Stimulated activated CD4-positive, alpha-beta T cell treated with anti-CD3 and anti-CD28 coated beads, Interleukin-4, amount 100 ng/mL, for 4 hours (primary cell): ENCODE measurements at regions not wholly inside any gene's neighbourhood (a gene's known extent, or its start where the extent isn't known, plus 50 kb on each side); places are given as distances from the start of the nearest gene placed in this dataset.
"Not testable (repeated sequence)": the region's sequence is repeated elsewhere in the genome, so short reads cannot be mapped to it uniquely, and the experiment has no call there.

Experiments used
- DNase-seq, 2 experiments: peaks; one replicate each; pipeline ENCODE4 v3.0.0-alpha.2; 2020

DNA sequence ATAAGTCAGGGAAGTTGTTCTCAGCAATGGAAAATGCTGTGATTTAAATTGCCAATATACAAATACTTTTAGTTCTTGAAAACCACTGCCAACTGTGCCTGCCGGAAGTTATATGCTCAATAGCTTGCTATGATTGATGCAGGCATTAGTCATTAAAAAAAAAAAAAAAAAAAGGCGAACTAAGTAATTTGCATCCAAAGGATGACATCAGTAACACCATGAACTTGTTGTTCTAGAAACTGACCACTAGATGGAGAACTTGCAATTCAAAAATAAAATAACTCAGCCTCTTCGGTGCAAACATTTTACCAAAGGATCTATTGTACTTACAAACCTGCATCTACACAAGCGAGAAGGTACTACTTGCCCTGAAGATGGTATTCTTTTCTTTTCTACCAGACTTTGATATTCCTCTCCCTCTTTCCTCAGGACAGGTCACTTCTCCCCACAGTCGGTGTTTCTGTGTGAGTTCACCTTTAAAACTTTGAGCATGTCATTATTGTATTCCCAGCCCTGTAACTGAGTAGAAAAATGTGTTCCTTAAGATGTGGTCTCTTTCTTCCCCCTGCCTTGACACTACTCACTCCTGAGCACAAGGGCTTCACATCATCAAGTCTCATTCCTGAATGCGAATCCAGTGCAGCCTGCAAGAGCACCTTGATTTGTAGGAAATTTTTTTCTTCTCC lies 115.0 kb upstream of the VEPH1 start:
- no peak for DNase-seq

DNA sequence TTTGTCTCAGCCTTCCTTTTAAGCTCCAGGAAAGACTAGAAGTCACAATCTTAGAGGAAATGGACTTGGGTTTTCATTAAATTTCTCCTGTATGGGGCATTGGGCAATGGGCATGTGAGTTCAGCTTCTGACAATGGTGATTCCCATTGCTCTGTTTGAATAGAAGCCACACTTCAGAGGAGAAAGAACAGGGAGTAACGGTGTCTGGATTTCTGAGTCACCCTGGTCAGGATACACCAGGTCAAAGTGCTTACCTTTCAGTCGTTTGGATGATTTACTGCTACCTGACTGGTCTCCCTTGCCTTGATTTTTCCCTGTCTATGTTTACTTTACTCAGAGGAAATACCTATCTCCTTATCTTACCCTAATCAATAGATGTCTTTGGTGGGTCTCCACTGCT lies 111.7 kb upstream of the VEPH1 start:
- no peak for DNase-seq

DNA sequence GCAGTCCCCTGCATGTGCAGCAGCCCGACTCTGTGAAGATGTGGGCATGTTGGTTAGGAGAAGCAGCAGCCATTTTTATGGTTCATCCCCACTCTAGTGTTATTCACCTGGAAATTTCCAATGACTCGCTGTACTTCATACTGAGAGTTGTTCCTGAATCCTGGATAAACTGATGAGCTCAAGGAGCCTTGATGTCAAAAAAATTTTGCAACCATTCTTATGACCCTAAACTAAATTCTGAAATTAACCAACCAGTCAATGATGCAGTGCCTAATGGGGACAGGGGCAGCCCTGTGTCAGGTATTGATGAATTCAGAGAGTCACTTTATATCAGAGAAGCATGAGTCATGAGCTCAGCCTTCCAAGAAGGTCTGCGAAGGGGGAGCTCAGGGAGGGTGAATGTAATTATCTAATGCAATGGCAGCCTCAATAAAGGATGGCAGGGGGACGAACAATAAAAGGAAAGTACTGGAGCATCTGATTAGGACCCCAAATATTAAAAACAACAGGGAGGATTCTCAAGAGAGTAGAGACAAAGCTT lies 108.4 kb upstream of the VEPH1 start:
- no peak for DNase-seq

DNA sequence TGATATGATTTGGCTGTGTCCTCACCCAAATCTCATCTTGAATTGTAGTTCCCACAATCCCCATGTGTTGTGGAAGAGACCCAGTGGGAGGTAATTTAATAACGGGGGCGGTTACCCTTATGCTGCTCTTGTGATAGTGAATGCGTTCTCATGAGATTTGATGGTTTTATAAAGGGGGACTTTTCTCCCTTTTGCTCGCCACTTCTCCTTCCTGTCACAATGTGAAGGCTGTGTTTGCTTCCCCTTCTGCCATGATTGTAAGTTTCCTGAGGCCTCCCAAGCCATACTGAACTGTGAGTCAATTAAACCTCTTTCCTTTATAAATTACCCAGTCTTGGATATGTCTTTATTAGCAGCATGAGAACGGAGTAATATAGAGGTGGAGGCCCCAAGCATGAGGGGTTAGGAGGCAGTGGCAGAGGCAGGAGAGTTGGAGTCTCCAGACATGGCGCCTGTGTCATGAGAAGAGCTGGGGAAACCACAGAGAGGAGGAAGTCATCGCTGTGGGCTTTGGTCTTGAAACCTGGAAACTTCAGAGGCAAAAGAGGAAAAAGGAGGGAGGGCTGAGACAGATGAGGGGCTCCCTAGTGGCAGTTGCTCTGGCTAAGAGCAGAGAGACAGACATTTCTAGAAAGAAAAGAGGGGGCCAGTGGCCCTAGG lies 107.8 kb upstream of the VEPH1 start:
- no peak for DNase-seq

DNA sequence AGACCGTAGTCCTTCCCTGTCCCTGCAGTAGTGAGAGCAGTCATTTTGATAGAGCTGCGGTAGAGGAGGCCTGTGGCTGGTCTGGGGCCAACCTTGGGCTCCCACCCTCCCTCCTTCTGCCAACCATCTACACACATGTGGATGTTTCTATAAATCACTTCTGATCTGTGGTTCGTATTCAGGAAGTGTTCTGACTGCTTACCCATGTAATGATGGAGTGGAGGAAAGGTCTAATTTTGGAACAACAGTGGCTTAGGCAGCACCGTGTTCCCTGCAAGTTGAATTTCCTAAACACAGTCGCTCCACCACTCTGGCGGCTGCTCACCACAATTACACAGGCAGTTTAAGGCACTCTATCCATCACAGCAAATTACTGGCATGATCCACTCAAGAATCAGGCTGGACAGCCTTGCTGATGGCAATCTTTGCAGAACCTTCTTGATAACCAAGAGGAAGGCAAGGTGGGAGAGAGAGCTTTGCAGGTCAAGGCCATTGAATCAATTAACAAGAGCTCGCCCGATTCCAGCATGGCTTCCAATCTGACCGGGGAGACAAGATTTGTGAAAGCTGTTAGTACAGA lies 104.7 kb upstream of the VEPH1 start:
- no peak for DNase-seq

DNA sequence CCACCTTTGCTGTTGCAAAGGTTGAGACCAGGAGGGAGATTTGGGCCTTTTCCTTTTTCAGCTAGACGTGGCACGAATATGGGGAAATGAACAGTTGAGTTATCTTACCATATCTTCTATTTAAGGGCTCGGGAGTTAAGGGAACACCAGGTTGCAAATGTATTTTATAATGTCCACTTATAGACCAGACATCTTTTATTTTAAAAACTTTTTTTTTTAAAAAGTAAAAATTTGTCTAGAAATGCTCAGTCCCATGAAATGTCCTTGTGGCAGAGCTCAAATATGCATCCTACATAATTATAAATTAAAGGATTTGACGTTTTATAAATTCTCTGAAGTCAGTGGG lies 103.6 kb upstream of the VEPH1 start:
- no peak for DNase-seq

DNA sequence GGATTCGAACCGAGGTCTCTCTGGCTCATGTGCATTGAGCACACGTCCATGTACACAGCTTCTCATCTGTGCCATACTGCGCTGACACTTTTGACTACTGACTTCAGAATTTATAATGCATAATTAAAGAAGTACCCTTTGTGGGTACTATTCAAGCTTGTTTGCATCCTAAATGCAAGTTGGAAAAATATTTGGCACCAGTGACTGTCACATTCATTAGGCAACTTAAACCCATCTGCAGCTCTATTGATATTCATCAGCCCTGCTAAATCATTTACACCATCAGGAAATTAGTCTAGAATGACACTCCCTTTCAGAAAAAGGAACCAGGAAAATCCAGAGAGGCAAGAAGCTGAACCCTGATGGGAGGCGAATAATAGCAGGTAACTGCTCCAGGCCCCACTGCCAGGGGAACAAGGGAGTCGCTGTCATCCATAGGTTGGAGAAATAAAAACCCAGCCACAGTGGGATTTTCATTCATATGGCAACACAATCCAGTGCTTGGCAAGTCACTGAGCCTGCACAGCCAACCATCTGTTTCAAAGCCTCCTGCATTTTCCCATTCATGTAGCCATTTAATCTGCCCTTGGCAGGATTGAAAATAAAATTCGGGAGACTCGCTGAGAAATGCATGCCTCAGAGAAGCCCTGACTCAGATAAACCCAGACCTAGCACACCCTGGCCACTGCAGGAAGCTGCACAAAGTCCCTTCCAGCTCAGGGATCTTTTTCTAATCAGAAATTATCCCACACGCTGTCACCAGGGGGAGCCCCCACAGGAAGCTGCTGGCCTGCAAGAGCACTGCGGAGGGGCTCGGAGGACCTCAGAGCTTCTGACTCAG lies 103.0 kb upstream of the VEPH1 start:
- peak; percentile 47 to 48 for DNase-seq

DNA sequence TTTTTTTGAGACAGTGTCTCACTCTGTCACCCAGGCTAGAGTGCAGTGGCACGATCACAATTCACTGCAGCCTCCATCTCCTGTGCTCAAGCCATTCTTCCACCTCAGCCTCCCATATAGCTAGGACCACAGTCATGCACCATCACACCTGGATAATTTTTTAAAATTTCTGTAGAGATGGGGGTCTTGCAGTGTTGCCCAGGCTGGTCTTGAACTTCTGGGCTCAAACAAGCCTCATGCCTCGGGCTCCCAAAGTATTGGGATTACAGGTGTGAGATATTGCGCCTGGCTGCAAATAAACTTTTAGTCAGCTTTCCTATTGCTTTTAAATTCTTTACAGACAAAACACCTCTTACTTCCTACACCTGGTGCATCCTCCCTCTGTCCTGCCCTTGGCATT lies 102.1 kb upstream of the VEPH1 start:
- no peak for DNase-seq

DNA sequence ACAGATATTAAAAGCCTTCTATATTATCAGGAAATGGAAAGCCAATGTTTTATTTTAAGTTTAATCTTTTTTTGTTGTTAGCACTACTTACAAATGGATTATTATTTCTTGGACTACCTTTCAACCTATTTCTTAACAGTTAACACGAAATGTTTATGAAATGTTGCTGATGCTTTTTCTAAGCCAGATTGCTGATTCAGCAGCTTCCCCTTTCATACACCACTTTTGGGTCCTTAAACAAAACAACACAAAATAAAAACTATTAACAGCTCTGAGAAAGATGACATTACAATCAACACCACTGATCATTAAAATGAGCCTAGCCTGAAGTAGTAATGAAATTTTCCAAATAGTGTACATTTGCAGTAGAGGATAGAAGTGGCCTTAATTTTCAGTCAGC lies 99.2 kb upstream of the VEPH1 start:
- DNase-seq = no peak

DNA sequence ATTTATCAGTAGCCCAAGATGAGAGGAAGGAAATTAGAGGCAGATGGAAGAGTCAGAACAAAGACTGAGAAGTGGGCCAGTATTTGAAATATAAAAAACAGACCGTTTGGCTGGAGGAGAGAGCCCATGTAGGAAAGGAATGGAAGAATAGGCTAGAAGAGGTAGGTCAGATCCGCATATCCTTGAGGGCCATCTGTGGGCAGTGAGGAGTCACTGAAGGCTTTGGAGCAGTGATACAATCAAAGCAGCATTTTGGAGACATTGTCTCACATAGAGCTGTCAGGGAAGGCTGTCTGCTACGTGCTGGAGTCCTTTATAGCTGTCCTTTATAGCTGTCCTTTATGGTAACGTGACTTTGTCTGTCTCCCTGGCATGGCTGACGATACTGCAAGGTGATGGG lies 92.0 kb upstream of the VEPH1 start:
- no peak for DNase-seq

DNA sequence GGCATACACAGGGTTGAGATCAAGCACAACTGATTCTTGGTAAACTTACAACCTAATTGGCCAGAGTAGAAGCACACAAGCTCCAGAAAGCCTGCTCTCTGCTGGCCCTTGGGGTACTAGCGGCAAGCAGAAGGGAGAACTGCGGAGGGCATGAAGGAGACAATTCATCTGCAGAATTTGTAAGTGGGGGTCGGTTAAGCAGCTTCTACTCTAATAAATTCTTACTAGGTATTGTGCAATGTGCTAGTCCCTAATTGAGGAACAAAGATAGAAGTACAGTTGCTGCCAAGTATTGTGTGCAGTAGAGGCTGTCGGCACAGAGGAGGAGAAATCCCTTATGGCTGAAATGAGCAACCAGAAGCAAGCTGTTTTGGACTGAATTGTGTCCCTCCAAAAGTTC lies 91.2 kb upstream of the VEPH1 start:
- no peak for DNase-seq

DNA sequence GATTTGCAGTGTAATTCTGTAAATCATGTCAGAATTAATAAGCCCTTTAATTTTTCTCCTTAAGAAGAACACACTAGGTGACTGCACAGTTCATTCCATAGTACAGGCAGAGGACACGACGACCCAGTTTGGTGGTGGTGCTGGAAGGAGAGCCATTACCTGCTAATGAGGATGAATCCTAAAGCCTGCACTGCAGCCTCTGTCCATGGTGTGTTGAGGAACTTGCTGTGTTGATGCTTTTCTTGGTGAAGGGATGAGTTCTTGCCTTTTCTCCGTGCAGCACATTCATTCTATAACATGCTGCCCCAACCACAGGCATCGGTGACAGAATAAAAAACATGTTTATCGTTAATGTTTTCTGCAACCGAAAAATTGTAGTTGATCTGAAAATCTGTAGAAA lies 89.6 kb upstream of the VEPH1 start:
- no peak for DNase-seq

DNA sequence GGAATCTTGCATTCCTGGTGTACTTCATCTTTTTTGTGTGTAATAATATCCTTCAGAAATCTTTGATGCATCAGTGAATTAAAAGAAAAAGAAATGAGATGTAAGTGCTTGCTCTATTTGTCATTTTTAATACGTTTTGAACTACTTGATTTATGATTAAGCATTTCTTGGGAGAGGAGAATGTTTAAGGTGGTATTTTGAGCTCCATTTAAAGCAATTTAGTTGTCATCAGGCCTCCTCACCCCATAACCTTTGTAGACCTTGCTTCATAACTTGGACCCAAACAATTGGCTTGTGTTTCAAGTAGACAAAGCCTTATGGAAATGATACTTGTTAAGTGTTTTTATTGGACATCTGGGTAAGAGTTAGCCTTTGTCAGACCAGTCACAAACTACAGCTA lies 87.1 kb upstream of the VEPH1 start:
- no peak for DNase-seq

DNA sequence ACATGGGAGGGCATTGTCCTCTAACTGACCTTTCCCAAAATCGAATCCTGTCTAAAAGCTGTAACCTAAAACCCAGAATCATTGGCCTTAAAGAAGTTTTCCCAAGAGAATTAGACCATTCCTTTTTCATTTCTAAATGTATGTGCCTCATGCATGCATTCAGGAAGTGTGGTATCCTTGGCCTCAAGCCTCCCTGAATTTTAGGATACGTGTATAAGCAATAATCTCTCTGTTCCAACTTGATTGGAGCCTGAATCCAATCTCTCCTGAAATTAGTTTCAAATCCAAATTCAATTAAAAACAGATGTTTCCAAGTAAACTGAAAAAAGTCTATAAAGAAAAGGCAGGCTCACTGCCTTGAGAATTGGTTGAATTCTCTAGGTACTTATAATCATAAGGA lies 86.0 kb upstream of the VEPH1 start:
- no peak for DNase-seq

DNA sequence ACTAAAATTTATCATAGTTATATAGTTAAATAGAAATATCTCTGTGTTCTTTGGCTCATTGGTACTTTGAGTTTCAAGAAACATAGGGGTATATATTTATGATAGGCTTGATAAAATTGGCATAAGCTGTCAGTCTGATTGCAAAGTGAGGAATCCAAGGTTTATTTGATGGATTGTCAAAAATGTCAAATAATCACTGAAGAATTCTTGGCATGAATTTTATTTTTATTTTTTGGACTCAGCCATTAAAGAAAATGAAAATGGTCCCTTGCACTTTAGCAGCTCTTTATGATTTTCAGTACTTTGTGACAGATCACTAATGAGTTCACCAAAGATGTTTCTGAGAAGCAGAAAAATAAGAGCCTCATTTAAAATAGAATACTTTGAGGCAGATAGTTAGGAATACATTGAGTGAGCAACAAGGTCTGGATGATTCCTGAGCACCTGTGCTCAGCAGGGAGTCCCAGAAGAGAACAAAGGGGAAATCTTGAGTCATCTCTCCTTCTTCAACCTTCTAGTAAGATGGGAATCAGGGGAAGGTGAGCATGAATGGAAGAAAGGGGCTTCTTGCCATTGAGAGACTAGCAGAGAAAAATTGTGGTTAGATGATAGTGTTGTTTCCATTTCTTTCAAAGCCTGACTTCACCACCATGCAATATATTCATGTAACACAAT lies 85.3 kb upstream of the VEPH1 start:
- DNase-seq = no peak

DNA sequence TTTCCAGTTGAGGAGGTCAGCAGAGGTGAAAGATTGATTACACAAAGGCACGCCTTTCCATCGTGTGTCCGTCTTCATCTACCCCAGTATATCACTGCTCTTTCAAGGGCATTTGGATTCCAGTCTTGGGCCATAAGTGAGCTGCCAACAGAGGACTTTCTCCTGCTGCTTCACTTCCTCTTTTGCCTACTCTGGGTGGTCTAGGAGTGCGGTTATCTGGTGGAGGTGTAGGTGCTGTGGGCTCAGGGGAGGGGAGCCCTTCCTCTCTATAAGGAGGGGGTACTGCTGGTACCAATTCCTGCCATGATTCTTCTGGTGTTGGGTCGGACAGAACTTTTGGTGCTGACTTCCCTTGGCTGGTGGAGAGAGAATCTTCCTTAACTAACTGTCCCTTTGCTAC lies 83.1 kb upstream of the VEPH1 start:
- no peak for DNase-seq

DNA sequence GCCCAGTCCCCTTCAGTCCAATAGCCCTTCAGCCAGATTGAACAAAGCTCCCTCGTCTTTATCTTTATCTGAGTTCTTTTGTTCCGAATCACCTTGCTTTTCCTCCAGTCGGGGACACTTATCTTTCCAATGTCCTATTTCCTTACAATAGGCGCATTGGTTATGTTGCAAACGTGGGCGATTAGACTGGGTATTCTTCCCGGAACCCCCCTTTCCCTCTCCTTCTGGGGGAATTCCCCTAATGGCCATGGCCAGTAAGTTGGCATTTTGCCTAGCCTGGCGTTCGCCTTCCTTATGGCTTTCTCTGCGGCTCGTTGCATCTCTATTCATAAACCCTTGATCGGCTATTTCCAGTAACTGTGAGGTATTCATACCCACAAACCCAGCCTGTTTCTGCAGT lies 82.2 kb upstream of the VEPH1 start:
- no peak for DNase-seq

DNA sequence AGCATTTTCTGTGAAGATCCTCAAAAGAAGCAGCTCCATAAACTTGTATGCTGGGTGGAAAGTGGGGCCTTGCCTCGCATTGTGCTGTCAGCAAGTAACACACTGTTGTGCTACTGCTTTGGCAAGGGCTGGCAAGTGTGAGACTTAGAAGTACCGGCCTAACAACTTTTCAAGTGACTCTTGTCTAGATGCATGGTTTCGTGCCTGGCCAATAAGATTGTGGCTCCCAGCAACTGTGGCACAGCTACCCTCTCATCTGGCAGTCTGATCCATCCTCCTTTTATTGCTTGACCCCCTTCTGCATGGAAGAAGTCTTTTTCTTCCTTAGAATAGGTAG lies 79.4 kb upstream of the VEPH1 start:
- no peak for DNase-seq

DNA sequence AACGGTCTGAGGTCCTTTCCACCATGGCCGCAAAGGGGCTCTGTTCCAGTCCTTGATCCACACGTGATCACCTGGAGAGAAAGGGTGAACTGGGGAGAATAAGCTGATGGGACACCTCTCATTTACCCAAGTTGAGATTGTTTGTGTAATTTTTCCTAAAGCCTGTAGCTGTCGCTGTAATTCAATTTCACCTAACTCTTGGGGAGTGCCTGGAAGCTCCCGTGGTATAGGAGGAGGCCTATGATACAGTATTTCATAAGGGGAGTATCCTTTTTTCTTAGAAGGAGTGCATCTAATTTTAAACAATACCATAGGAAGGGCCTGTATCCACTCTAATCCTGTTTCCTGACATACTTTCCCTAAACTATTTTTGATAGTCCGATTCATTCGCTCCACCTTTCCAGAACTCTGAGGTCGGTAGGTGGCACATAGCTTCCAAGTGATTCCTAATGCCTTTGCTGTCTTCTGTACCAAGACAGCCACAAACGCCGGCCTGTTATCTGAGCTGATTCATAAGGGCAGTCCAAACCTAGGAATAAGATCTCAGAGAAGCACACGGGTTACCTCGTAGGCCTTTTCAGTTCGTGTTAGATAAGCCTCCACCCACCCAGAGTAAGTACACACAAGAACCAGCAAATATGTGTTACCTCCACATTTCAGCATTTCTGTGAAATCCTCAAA lies 78.9 kb upstream of the VEPH1 start:
- DNase-seq = not testable (repeated sequence)

DNA sequence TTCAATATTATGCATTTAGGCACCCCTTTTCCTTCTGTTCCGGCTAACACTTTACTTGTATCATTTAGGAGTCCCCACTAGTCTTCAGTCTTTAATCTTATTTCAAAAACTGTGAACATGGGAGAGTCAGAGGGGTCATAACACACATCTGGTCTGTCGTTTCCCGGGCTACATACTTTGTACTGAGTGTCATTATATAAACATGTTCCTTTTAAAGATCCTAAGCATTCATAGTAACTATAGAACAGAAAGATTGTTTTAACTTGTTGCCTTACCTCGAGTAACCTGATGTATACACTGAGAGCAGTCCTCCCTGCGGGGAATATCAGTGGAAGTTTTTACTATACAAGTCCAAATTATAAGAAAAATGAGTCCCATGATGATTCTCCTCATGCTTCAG lies 78.2 kb upstream of the VEPH1 start:
- DNase-seq = no peak

DNA sequence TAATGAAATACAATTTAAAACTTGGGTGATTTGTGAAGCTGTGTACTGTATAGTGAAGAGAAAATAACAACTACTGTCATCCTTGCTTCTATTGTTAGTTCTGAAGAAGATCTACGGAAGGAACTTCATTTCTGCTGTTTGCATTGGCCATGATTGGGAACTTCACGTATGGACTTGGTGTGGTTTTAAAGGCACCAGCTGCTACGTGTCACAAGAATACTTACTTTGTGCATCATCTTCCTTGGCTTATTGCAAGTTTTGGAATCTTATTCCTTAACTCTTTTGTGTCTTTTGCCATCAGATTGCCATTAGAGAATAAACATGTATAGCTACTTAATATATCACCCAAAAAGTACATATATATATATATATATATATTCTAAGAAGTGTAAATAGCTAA lies 75.0 kb upstream of the VEPH1 start:
- DNase-seq = no peak

DNA sequence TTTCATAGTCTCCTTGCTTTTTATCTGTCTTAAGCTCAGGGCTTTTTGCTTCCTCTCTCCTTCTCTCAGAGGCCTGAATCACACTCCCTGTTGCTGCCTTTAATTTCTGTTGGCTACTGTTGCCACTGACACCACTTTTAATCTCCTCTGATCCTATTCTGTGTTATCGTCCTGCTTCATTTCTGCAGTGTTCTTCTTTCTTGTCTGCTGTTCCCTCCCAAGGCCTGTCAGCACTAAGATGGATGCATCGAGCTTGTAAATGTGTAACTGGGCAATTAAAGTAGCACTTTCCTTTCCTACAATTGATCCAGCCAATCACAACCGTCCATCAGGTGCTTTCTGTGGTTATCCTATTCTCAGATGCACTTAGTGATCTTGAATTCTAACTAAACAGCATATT lies 71.3 kb upstream of the VEPH1 start:
- DNase-seq = no peak
